Stimulated activated CD8-positive, alpha-beta memory T cell treated with anti-CD3 and anti-CD28 coated beads, Interleukin-7, amount 100 ng/mL, for 1 hour (primary cell): ENCODE measurements at regions not wholly inside any gene's neighbourhood (a gene's known extent, or its start where the extent isn't known, plus 50 kb on each side); places are given as distances from the start of the nearest gene placed in this dataset.
"Not testable (repeated sequence)": the region's sequence is repeated elsewhere in the genome, so short reads cannot be mapped to it uniquely, and the experiment has no call there.

ENCODE experiments used
- DNase-seq, 2 donors: peaks; one replicate each; pipeline ENCODE4 v3.0.0-alpha.2; 2020; ENCODE audit warnings: low read depth in 2 of 2

DNA sequence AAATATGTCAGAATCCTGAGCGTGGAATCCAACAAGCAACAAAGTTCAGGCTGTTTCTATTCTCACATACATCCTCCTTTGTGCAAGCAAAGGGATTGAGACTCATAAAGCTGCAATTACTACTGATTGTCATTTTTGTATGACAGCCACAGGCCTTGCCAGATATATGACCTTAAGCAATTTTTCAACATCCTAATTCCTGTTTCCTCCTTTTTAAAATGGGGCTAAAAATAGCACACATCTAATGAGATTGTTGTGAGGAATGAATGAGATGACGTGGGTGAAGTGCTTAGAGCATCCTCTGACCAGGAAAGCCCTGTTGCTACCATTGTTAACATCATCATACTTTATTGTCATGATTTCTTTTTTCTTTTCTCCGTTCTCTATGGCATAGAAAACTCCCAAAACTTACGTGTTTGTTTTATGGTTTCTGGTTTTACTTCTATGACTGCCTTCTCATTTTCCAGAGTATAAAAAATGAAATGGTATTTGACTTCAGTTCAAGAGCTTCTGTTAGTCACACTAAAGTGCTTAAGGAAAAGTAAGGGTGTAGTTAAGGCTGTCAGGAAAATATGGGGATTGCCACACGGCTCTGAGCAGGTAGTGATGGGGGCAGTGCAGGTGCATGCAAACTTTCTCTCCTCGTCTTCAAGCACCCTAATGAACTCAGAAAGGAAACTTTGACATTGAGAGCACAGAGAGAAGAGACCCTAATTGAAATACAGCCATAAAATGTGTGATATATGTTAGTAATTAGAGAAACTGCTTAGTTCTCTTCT lies 590.6 kb upstream of the NETO1 start:
- no peak for DNase-seq

DNA sequence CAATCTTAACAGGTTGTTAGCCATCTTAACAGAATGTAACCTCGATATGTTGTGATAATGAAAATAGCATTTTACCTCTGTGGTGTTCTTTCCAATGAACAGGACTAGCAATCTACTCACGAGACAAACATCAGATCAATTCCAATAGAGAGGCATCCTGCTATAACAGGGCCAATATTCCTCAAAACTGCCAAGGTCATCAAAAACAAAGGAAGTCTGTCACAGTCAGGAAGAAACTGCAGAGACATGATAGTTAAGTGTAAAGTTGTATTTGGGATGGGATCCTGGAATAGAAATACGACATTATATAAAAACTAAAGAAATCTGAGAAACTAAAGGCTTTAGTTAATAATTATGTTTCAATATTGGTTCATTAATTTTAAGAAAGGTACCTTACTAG lies 588.9 kb upstream of the NETO1 start:
- DNase-seq = no peak

DNA sequence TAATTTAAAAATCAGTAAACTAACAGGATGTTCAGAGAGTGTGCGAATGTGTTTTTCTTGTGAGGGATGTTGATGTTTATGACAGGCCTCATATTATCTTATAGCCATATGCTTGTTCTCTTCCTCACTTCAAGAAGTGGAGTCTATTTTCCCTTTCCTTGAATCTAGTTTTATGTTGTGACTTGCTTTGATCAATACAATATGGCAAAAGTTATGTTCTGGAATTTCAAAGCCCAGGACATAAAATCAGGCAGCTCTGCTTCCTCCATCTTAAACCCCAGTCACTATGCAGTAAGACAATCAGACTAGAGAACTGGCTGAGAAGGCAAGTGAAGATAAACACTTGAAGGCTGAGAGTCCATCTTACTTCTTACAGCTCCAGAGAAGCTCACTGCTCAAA lies 585.1 kb upstream of the NETO1 start:
- DNase-seq = no peak

DNA sequence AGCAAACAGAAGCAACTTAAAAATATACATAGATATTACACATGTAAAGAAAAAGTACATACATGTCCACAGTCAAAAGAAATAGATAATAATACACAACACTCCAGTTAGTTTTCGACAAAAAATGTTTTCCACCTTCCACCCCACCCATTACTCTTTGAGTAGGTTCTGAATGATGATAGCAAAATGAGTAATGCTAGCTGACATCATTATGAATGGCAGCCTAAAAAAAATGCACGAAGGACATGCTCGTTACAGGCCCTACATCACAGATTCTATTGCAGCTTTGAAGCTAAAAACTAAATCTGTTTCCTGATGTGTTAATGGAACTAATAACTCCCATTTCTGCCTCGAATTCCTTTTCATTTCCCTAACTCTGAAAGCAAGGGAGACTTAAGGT lies 578.7 kb upstream of the NETO1 start:
- no peak for DNase-seq

DNA sequence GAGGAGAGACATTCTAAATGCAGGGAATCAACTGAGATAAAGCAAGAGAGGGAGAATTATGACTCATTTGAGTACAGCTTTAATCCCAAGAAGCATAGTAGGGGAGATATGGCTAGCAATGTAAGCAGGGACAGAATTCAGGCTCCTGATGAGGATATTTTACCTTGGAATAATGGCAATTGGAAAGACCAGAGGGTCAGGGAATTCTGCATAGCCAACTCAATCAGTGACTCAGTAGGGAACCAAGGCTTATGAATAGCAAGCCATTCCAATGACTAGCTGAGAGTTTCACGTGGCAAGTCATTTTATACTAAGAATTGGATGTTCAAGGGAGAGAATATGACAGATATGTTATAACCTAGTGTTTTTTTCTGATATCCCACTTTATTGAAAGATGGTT lies 563.8 kb upstream of the NETO1 start:
- DNase-seq = no peak

DNA sequence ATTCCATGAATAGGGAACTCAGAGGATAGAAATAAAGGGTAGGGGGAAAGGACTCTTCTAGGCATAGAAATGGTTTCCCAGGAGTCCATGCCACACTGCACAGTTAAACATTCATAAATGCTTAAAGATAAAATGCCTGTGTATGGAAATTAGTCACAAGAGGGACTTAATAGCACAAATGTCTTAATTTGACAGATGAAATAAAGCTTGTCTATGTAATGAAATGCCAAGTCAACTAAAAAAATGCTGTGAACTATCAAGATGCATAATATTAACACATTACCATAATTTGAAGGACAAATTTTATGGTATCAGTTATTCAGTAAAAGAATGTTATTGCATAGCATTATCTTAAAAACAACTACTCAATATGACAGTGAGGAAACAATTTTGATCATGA lies 553.2 kb upstream of the NETO1 start:
- DNase-seq = no peak

DNA sequence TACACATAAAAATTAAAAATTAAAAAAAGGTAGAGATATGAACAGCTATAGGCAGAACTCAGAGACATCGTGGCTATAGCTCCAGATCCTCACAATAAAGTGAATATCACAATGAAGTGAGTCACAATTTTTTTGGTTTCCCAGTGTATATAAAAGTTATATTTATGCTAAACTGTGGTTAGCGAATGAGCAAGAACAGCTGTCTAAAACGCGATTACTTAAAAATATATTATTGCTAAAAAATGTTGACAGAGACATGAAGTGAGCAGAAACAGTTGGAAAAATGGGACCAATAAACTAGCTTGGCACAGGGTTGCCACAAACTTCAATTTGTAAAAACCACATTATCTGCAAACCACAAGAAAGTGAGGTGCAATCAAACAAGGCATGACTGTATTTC lies 551.7 kb upstream of the NETO1 start:
- no peak for DNase-seq

DNA sequence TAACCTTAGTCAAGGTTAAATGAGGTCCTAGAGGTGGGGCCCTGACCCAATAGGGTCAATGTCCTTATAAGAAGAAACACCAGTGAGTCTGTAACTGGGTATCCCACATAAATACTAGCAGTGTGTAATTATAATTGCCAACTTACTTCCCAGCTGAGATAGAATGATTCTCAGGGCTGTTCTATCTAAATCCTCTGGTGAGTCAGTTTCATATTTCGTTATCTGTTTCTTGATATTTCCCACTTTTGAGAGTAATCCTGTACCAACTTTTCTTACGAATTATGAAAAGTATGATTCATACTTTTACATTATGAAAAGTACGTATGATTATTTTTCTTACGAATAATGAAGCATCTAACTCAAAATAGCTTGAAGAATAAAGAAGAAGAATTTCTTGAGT lies 546.8 kb upstream of the NETO1 start:
- DNase-seq = no peak

DNA sequence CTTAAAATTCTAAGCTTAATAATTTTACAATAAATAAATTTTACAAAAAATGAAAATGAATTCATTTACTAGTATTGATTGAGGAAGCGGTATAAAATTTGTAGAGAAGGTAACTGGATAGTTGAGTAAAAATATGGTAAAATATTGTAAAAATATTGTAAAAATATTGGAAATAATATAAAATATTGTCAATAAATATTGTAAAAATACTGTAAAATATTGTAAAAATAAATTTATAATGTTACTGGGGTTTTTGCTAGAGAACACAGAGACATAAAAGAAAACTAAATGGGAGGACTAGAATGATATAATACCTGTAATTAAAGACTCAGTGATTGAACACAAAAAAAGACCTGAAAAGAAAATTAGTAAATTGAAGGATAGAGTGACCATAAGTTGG lies 546.3 kb upstream of the NETO1 start:
- DNase-seq = no peak

DNA sequence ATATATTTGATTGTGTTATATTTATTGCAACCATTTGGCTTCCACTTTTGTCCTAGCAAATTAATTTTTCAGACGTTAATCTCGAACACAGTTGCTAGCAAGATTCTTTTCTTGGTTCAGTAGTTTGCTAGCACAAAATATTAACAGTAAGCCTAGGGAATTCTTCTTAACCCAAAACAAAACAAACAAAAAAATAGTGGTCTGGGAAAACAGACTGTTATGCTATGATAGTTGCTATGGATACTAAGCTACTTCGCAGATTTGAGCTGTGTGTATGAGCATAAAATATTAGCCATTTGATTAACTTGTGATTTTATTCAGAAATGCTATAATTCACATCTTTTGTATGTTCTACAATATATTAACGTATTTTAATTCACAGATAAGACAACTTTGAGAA lies 541.5 kb upstream of the NETO1 start:
- DNase-seq = no peak

DNA sequence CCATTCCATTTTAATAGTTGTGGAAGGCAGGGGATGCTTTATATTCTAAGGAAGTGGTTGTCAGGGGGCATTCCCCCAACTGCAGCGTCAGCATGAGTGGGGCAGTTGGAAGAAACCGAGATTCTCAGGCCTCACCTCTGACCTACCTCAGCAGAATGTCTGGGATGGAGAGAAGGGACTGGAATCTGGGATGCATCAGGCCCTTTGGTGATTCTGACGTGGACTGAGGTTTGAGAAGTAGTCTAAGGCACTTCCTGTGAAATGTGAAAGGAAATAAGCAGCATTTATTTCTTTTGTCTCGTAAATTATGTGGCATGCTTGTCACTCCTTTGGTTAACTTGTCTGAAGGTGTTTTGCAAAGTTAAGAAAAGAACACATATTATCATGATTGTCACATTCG lies 540.7 kb upstream of the NETO1 start:
- no peak for DNase-seq

DNA sequence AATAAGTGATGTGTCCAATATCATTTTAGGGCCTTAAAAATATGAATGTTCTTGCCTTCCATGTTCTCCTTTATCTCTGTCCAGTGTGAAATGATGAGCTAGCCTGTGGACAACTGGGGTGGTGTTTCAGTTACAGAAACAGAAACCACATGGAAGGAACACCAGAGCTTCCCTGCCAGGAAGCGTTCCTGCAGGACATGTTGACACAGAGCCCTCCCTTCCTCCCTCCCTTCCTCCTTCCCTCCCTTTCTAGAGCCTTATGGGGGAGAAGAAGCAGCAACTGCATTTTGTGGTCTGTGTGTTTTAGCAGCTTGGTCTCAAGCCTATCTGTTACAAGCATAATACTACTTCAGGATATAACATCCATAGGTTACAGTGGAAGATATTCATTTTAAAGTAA lies 539.7 kb upstream of the NETO1 start:
- no peak for DNase-seq

DNA sequence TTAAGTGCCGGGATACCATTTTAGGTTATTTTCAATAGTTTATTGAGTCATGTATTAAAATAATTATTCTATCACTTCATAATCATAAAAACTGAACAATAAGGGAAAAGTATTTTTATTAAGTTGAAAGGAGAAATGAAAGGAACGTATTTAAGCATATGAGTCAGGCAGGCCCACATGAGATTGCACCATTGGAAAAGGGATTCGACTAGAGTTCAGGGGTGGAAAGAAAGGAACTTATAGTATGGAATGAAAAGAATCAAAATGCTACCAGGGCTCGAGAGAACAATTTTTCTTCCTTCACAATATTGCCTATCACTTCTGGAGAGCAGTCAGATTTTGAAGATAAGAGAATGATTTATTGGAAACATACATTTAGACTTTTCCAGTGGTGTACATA lies 516.5 kb upstream of the NETO1 start:
- no peak for DNase-seq

DNA sequence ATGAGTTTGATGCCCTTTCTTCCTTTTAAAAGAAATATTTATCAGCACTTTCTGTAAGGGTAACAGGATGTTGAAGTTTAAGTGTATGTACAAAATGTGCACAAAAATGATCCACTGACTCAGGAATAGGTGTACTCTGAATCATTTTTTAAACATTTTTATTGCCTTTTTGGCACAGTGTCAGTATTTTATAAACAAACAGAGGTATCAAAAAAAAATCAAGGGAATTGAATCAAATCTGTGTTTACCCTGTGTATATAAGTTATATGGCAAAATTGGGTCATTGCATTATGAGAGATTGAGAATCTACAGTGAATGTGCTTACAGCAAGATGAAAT lies 513.9 kb upstream of the NETO1 start:
- no peak for DNase-seq

DNA sequence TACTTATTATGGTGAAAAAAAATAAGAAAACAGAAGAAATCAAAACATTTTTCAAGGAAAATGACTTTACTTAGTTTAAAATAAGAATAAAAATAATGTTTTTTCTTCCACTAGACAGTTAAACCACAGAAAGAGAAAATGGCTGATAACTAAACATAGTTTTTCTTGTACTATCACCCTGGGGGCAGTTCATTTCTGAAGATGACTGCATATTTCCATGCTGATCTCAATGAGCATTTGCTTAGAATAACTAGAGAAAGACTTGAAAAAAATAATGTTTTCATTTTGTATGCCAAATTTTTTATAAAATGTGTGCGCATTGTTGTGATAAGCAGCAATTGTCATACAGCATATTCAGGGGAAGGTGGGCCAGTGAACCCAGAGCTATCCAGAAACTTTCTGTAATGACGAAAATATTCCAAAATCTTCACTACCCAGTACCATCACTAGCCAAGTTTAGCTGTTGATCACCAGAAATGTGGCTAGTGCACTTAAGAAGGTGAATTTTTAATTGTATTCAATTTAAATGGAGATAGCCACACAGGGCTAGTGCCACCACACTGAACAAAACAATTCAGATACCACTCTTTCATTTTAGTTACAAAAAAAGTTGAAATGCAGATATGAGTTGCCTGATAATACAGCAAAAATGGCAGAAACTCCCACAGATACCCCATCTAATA lies 513.4 kb upstream of the NETO1 start:
- no peak for DNase-seq

DNA sequence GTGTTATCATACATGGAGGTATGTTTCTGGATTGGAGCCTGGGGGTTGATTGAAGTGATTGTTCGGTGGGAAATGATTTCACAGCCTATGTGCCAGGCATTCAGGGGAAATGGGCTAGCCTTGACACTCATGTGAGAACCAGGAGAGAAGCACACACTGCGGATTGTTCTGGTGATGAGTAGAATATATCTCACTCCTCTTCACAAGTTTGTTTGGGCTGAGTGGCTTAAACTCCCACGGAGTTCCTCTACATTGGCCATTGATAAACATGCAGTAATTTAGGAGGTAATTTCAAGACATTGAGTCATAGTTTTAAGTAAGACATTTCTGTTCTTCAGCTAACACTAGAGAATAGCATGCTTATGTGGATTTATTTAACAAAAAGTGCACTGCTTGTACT lies 498.9 kb upstream of the NETO1 start:
- no peak for DNase-seq

DNA sequence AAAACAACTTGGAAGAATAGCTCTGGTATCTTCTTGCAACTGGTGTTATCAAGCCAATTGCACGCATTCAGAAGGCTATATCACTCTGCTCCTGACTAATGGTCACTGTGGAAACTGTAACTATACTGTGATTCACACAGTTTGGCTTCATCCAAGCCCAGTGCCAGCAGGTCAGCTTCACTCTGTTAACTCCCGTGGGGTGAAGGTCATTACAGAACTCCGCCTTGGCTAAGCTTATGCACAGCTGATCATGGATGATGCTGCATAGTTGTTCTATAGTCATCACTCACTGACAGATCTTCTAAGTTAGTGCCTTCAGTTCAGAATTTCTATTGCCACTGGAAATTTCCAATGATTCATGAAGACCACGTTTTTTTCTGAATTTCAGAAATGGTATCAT lies 497.2 kb upstream of the NETO1 start:
- no peak for DNase-seq

DNA sequence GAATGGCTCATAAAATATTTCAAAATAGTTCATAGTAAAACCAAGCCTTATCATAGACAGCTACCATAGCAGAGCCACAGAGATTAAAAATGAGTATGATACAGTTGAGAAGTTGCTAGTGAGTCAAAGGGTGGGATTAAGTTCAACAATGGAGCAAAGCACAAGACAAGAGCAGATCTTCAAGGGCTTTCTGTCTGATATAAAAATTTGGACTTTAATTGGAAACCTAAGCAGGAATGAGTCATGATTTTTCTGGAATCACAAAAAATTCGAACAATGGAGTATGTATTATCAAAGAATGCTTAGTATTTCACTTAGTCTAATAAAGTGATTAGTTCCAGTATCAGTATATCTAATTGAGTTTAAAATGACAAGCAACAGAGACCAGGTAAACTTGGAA lies 487.3 kb upstream of the NETO1 start:
- DNase-seq = no peak

DNA sequence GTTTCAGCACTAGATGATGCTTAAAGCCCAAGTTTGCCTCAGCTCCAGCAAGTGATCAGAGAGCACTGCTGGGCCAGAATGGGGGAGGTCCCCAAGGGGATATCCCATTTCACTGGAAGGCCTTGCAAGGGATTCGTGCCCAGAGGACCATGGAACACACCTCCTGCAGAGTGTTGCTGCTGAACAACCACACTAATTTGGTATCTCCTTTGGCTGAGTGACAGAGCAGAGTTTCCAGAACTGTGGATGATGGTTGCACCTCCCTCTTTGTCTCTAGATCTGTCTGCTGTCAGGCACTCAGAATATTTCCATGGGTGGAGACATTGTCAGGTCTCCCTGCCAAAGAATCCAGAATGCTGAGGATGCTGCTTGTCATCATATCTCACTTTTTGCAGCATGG lies 484.8 kb upstream of the NETO1 start:
- DNase-seq = no peak

DNA sequence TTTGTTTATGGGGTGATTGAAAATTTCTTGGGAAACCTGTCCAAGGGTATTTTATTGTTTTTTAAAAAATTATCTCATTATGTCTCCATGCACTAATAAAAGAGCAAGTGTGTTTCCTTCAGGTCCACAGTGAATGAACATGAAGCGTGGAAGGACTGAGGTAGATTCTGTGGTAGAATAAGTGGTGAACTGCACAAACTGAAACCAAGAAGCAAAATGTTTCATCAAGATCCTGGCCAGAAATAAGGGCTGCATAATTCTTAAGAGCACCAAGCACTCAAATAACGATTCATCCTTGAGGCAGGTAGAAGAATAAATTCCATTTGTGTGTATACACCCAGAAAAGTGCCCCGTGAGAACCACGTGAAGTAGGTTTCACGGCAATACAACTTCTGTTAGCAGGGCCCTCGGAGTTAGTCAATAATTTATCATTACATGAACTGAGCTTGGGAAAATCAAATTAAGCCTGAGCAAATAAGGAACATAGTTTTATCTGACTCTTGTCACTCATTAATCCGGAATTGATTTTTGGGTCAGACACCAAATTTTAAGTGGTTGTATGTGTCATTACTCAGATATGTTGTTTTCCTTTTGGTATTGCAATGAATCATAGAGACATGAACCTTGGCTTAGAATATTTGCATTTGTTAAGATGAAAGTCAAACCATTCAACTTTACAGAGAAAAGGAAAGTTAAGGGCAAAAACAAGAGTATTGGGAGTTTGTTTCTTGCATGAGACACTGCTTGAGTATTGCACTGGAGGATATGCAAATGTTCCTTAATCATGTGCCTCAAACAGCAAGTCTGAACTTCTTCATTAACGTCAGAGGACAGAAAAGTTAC lies 472.6 kb upstream of the NETO1 start:
- DNase-seq = no peak

DNA sequence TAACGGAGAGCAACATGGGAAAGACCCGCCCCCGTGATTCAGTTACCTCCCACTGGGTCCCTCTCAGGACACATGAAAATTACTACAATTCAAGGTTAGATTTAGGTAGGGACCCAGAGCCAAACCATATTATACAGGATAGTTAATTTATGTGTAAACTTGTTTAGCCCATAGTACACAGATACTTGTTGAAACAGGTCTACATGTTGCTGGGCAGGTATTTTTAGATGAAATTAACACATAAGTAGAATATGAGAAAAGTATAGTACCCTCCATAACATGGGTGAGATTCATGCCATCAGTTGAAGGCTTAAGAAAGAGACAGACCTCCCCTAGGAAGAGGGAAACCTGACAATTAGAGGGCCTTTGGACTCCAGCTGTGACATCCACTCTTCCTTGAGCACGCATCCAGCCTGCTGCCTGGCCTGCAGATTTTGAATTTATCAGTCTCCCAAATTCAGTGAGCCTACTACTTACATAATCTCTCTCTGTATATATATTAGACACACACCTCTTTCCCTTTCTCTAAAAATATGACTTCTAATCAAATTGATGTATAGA lies 463.5 kb upstream of the NETO1 start:
- no peak for DNase-seq

DNA sequence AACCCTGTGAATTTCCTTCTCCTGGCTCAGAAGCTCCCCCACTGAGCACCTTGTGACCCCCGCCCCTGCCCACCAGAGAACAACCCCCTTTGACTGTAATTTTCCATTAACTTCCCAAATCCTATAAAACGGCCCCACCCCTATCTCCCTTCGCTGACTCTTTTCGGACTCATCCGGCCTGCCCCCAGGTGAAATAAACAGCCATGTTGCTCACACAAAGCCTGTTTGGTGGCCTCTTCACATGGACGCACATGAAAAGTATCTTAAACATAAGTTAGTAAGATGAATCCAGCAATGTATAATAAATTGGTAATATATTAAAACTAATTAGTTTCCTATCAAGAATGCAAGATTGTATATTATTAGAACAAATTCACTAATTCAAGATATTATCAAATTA lies 462.3 kb upstream of the NETO1 start:
- DNase-seq = not testable (repeated sequence)
